Activated naive CD4-positive, alpha-beta T cell treated with anti-CD3 and anti-CD28 coated beads for 36 hours (primary cell): ENCODE measurements at regions not wholly inside any gene's neighbourhood (a gene's known extent, or its start where the extent isn't known, plus 50 kb on each side); places are given as distances from the start of the nearest gene placed in this dataset.

Experiments
- CTCF ChIA-PET: fragments of 350-600 bp; sonication (Branson Sonifier 250); formaldehyde crosslinking; loops from one replicate; lab custom pipeline; 2021; ENCODE audit warnings: antibody characterized with exemption; lab: Charles Lee
- DNase-seq: peaks from one replicate; pipeline ENCODE4 v3.0.0-alpha.2; 2020
- H3K27ac Mint-ChIP-seq: one replicate; pipeline ENCODE4 v1.8.0; 2021; ENCODE audit warnings: mild to moderate bottlenecking, mixed read lengths
- H3K27me3 Mint-ChIP-seq: one replicate; pipeline ENCODE4 v1.8.0; 2021; ENCODE audit warnings: low read depth, mixed read lengths
- H3K36me3 Mint-ChIP-seq: one replicate; pipeline ENCODE4 v1.8.0; 2021; ENCODE audit warnings: low read depth, mixed read lengths
- H3K4me1 Mint-ChIP-seq: one replicate; pipeline ENCODE4 v1.8.0; 2021; ENCODE audit warnings: low read depth, mixed read lengths
- H3K4me3 Mint-ChIP-seq: one replicate; pipeline ENCODE4 v1.8.0; 2021; ENCODE audit warnings: mild to moderate bottlenecking, moderate library complexity, mixed read lengths
- H3K9me3 Mint-ChIP-seq: one replicate; pipeline ENCODE4 v1.8.0; 2021; ENCODE audit warnings: mixed read lengths
- intact Hi-C: fragments of 100-400 bp; cut with micrococcal nuclease; formaldehyde crosslinking; loops from one replicate; pipeline ENCODE4 v1.15.1; 2023

DNA sequence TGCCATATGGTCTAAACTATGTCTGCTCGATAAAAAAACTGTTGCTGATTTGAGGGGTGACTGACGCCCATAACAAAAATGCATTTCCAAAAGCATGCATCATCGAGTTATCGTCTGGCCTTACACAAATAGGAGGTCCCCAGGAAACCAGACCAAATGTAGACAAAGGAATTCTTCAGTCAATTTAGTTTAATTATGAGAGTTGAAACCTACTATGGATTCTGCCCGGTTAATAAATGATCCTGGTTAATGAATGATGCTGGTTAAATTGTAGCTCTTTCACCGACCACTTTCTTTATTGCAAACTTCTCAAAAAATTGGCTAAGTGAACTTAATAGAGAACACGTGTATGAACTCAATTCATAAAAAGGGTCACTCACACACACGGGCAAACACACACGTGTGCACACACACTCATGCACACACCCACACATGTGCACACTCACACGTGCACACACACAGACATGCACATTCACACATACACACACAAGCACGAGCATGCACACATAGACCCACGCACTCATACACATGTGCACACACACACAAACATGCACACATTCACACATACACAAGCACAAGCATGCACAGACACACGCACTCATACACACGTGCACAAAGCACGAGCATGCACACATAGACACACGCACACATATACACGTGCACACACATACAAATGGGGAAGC is 59.0 kb upstream of the SALL3 start:
- no peak for DNase-seq
- H3K4me3 Mint-ChIP-seq, result no peak overlapping the region
- CTCF ChIA-PET, result no interaction called here
- peaks cover 4% of the 10 kb centered on the region for H3K9me3 Mint-ChIP-seq
- H3K27me3 Mint-ChIP-seq, result no peaks in the 10 kb centered on the region
- no peaks in the 10 kb centered on the region for H3K4me1 Mint-ChIP-seq
- no peaks in the 10 kb centered on the region for H3K36me3 Mint-ChIP-seq
- intact Hi-C loops, result no loop called here
- no peak overlapping the region for H3K27ac Mint-ChIP-seq

DNA sequence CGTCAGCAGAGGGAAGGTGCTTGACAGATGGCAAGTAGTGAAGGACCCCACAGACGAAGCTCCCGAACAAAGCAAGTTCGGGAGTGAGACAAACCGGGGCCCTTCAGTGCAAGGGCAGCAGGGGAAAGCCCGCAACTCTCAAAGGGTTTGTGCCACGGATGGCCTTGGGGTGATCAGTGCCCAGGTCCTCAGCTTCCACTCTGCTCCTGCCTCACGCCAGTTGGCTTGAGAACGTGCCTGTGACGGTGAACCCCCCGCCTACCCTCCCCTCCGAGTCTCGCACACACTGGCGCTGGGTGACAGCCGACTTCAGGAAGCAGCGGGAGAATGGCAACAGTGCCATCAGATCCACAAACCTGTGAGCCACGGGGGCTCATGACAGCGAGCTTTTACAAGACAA is 56.8 kb upstream of the SALL3 start:
- DNase-seq, result no peak
- Mint-ChIP-seq H3K27me3 (no peaks in the 10 kb centered on the region), H3K36me3 (no peaks in the 10 kb centered on the region), H3K4me1 (no peaks in the 10 kb centered on the region), H3K4me3 (no peak overlapping the region), H3K9me3 (no peaks in the 10 kb centered on the region), H3K27ac (no peak overlapping the region)
- intact Hi-C loops, result no loop called here
- CTCF ChIA-PET, result no interaction called here

DNA sequence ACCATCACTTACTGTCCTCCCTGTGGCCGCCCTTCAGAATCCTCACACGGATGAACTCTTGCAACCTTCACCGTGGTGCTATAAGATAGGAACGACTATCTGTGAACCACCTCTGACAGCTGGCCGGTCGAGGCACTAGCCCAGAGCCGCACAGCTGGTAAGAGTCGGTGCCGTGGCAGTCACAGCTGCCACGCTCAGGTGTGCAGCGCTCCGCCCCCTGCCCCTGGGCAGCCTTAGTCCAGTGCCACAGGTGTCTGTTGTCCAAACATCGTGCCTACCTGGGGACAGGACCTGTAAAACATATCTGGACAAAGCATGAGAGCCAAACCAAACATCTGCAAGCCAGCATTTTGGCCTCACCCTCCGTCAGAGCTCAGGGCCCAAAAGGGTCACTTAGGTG is 55.3 kb upstream of the SALL3 start:
- Mint-ChIP-seq H3K9me3 (no peaks in the 10 kb centered on the region), H3K27me3 (no peaks in the 10 kb centered on the region), H3K4me1 (no peaks in the 10 kb centered on the region), H3K4me3 (no peak overlapping the region), H3K27ac (no peak overlapping the region), H3K36me3 (no peaks in the 10 kb centered on the region)
- intact Hi-C loops, result no loop called here
- DNase-seq, result no peak
- CTCF ChIA-PET, result no interaction called here

DNA sequence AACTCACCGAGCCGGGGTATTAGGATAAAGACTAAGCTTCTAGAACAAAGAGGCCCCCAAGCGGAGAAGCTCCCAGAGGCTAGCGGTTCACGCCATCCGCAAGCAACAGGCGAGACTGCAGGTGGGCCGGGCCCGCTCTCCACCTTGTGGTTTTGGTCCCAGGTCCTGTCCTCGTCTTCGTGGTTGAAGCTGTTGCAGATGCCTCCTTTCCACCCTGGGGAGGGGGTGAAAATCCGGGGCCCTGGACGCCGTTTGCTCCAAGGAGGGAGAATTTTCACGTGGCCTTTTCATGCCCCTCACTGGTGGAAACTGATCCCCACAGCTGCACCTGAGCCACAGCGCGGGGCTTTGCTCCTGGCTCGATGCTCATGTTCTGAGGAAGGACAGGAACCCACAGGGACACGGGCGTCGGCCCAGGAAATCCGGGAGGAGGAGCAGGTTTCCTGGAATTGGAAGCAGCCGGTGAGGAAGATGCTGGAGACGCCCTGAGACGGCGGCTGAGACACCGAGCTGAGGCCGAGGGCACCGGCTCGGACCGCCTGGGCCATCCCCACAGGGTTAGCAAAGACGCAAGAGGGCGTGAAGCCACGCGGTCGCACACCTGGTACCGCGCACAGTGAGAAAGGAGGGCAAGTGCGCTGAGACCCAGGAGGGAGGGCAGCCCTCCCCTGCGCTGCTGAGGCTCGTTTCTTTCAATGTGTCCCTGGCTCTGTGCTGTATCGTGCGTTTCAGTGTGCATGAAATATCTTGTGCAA is 54.7 kb upstream of the SALL3 start:
- intact Hi-C loops, result no loop called here
- Mint-ChIP-seq H3K4me1 (no peaks in the 10 kb centered on the region), H3K9me3 (no peaks in the 10 kb centered on the region), H3K36me3 (no peaks in the 10 kb centered on the region), H3K4me3 (no peak overlapping the region), H3K27me3 (no peaks in the 10 kb centered on the region), H3K27ac (no peak overlapping the region)
- DNase-seq, result no peak
- CTCF ChIA-PET, result no interaction called here

DNA sequence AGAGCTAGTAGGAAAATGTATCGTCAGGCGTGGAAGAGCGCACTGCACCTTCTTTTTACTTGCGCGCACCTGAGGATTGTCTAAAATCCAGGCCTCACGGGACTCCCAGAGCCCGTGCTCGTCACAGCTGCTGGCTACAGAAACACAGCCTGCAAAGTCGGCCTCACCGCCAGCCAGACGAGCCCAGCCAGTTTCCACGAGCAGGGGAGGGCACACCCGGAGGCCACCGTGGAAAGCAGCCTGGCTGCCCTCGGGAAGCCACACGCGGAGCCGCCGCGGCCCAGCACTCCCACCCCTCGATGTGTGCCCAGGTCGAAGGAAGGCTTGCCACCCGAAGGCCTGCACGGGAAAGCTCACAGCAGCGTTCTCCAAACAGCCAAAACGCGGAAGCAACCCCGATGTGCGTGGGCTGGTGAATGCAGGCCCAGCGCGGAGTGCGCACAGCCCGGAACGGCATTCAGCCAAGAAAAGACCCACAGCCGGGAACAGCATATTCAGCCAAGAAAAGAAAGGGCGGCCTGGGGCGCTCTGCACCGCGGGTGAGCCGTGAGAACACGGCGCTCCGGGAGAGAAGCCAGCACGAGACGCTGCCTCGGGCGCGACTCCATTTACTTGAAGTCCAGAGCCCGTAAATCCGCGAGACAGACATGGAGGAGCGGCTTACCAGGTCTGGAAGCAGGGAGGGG is 53.9 kb upstream of the SALL3 start:
- Mint-ChIP-seq H3K9me3 (no peaks in the 10 kb centered on the region), H3K27me3 (no peaks in the 10 kb centered on the region), H3K27ac (no peak overlapping the region), H3K4me1 (no peaks in the 10 kb centered on the region), H3K4me3 (no peak overlapping the region), H3K36me3 (no peaks in the 10 kb centered on the region)
- no peak for DNase-seq
- CTCF ChIA-PET, result no interaction called here
- intact Hi-C loops, result no loop called here

DNA sequence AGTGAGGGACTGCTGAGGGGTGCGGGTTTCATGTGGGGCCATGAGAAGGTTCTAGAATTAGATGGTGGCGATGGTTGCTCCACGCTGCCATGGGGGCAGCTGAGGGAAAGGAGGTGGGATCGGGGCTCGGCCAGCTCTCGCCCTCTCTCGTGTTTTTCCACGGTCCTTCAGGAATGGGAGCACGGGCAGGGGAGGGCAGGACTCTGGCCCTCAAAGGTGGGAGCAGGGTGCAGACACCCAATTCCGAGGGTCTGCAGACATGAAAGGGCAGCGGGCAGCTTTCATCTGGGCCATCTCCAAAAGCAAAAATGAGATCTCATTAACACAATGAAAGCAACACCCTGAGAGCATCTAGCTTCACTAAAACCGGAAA is 53.4 kb upstream of the SALL3 start:
- H3K27ac Mint-ChIP-seq, result no peak overlapping the region
- intact Hi-C loops, result no loop called here

DNA sequence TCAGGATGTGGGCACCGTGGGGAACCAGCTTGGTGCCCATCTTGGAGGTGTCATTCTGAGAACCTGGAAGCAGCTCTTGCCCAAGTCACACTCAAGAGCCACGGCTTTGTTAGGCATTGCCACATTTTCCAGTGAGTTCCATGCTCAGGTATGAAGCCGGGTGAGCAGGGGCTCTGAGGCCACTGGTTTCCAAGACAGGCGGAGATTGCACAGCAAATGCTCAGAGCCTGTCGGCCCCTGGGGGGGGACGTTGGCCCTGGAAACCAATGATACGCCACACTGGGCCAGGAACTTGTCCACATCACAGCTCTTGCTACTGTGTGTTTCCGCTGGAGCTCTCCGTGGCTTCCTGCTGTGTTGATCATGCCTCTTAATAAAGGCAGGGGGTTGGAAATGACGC is 52.5 kb upstream of the SALL3 start:
- H3K36me3 Mint-ChIP-seq, result no peaks in the 10 kb centered on the region
- intact Hi-C loops, result no loop called here

More for the DNA sequence above, 53.4 kb upstream of the SALL3 start:
- no peaks in the 10 kb centered on the region for H3K9me3 Mint-ChIP-seq
- no peak overlapping the region for H3K4me3 Mint-ChIP-seq
- no peak for DNase-seq
- no peaks in the 10 kb centered on the region for H3K36me3 Mint-ChIP-seq
- H3K4me1 Mint-ChIP-seq, result no peaks in the 10 kb centered on the region
- H3K27me3 Mint-ChIP-seq, result no peaks in the 10 kb centered on the region
- CTCF ChIA-PET, result no interaction called here

DNA sequence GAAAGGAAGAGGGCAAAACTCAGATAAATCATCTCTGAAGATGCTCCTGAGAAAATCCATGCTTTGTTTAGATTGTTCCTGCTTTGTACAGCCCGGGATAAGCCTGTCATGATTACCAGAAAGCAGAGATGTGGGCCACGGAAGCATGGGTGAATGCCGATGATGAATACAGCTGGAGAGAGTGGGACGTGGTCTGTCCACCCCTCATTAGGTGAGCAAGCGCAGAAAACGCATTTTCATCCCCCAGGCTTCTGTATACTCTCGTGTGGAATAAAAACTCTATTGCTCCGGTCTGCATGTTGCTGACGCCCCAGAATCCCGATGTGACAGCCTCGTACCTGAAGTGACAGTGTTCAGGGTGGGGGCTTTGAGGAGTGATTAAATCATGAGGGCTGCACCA is 52.0 kb upstream of the SALL3 start:
- CTCF ChIA-PET, result no interaction called here
- DNase-seq, result no peak
- no peaks in the 10 kb centered on the region for H3K4me1 Mint-ChIP-seq
- no peak overlapping the region for H3K4me3 Mint-ChIP-seq
- no peaks in the 10 kb centered on the region for H3K9me3 Mint-ChIP-seq
- intact Hi-C loops, result no loop called here
- no peaks in the 10 kb centered on the region for H3K27me3 Mint-ChIP-seq
- no peak overlapping the region for H3K27ac Mint-ChIP-seq
- H3K36me3 Mint-ChIP-seq, result no peaks in the 10 kb centered on the region

More for the DNA sequence above, 52.5 kb upstream of the SALL3 start:
- CTCF ChIA-PET, result interaction anchor here (0.6 to 0.7 kb wide), 2 partner anchors 51 to 645 kb away, joined by 4 to 5 read pairs; no protein-coding TSS in a partner anchor
- H3K4me3 Mint-ChIP-seq, result no peak overlapping the region
- no peak overlapping the region for H3K27ac Mint-ChIP-seq
- no peaks in the 10 kb centered on the region for H3K27me3 Mint-ChIP-seq
- no peak for DNase-seq
- H3K9me3 Mint-ChIP-seq, result no peaks in the 10 kb centered on the region
- no peaks in the 10 kb centered on the region for H3K4me1 Mint-ChIP-seq

DNA sequence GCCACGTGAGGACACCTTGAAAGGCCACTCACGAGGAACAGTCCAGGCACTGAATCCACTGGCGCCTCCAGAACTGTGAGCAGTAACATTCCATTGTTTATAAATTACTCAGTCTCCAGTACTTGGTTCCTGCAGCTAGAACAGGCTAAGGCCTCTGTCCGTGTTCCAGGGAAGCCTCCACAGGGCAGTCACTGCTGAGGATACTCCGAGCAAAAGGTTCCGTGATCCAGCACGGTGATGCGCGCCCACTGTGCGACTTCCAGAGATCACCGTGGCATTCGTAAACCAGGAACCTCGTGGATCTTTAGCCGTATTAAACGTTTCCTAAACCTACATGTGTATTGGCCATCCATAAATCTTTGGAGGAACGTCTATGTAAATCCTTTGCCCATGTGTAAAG is 51.5 kb upstream of the SALL3 start:
- CTCF ChIA-PET, result no interaction called here
- Mint-ChIP-seq H3K9me3 (no peaks in the 10 kb centered on the region), H3K27ac (no peak overlapping the region), H3K36me3 (no peaks in the 10 kb centered on the region), H3K4me3 (no peak overlapping the region), H3K4me1 (no peaks in the 10 kb centered on the region), H3K27me3 (no peaks in the 10 kb centered on the region)
- no peak for DNase-seq
- intact Hi-C loops, result no loop called here

DNA sequence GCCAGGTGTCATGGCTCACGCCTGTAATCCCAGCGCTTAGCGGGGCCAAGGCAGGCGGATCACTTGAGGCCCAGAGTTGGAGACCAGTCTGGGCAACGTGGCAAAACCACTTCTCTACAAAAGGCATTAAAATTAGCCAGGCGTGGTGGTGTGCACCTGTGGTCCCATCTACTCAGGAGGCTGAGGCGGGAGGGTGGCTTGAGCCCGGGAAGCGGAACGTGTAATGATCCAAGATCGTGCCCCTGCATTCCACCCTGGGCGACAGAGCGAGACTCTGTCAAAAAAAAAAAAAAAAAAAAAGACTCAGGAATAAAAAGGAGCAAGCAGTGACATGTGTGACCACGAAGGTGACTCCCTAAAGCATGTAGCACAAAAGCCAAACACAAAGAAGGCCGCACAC is 50.1 kb upstream of the SALL3 start:
- intact Hi-C loops, result no loop called here
- CTCF ChIA-PET, result no interaction called here
- H3K27me3 Mint-ChIP-seq, result no peaks in the 10 kb centered on the region
- no peak for DNase-seq
- no peaks in the 10 kb centered on the region for H3K9me3 Mint-ChIP-seq
- no peaks in the 10 kb centered on the region for H3K4me1 Mint-ChIP-seq
- no peak overlapping the region for H3K27ac Mint-ChIP-seq
- no peaks in the 10 kb centered on the region for H3K36me3 Mint-ChIP-seq
- no peak overlapping the region for H3K4me3 Mint-ChIP-seq
